H9 (cell line): ENCODE measurements at regions not wholly inside any gene's neighbourhood (a gene's known extent, or its start where the extent isn't known, plus 50 kb on each side); places are given as distances from the start of the nearest gene placed in this dataset.

Experiments used
- DNase-seq: peaks from one replicate; pipeline ENCODE4 v3.0.0-alpha.2; 2017
- H2AFZ ChIP-seq: one replicate; pipeline ENCODE4 v1.6.1; 2013; ENCODE audit warnings: mild to moderate bottlenecking, low read length, control low read depth, moderate library complexity
- H2AK5ac ChIP-seq: 2 replicates; pipeline ENCODE4 v1.6.1; 2013; ENCODE audit warnings: low read length, control low read depth, mixed read lengths; ENCODE audit not compliant: insufficient read length
- H2BK120ac ChIP-seq: one replicate; pipeline ENCODE4 v1.6.1; 2013; ENCODE audit warnings: low read depth, mild to moderate bottlenecking, low read length, control low read depth, inconsistent platforms; ENCODE audit not compliant: poor library complexity, severe bottlenecking
- H2BK12ac ChIP-seq: 2 replicates; pipeline ENCODE4 v1.6.1; 2013; ENCODE audit warnings: low read length, control low read depth, mixed read lengths, low read depth; ENCODE audit not compliant: insufficient read length
- H2BK15ac ChIP-seq: 2 replicates; pipeline ENCODE4 v1.6.1; 2013; ENCODE audit warnings: low read depth, low read length, control low read depth
- H2BK20ac ChIP-seq: one replicate; pipeline ENCODE4 v1.6.1; 2013; ENCODE audit warnings: low read depth, mild to moderate bottlenecking, low read length, control low read depth, inconsistent platforms; ENCODE audit not compliant: poor library complexity, severe bottlenecking
- H2BK5ac ChIP-seq: 2 replicates; pipeline ENCODE4 v1.6.1; 2013; ENCODE audit warnings: low read length, control low read depth, mixed read lengths; ENCODE audit not compliant: insufficient read length
- H3K14ac ChIP-seq: 2 replicates; pipeline ENCODE4 v1.6.1; 2013; ENCODE audit warnings: low read length, control low read depth; ENCODE audit not compliant: insufficient read depth
- H3K18ac ChIP-seq: 2 replicates; pipeline ENCODE4 v1.6.1; 2013; ENCODE audit warnings: low read depth, mild to moderate bottlenecking, mixed read lengths, low read length, control low read depth; ENCODE audit not compliant: insufficient read length
- H3K23ac ChIP-seq: 2 replicates; pipeline ENCODE4 v1.6.1; 2013; ENCODE audit warnings: low read length, control low read depth, mixed read lengths, low read depth; ENCODE audit not compliant: insufficient read length
- H3K23me2 ChIP-seq: 2 replicates; pipeline ENCODE4 v1.6.1; 2013; ENCODE audit warnings: low read depth, mild to moderate bottlenecking, mixed read lengths, low read length, control low read depth; ENCODE audit not compliant: insufficient read length, poor library complexity, severe bottlenecking
- H3K27ac ChIP-seq: 2 replicates; pipeline ENCODE4 v1.5.1; 2013; ENCODE audit warnings: low read length, control low read depth, mixed read lengths, low read depth; ENCODE audit not compliant: insufficient read length
- H3K27me3 ChIP-seq: 2 replicates; pipeline ENCODE4 v1.6.1; 2013; ENCODE audit warnings: low read length, control low read depth, inconsistent platforms; ENCODE audit not compliant: insufficient read depth
- H3K4ac ChIP-seq: 2 replicates; pipeline ENCODE4 v1.6.1; 2013; ENCODE audit warnings: low read depth, mild to moderate bottlenecking, control low read depth, inconsistent platforms, low read length, moderate library complexity
- H3K4me1 ChIP-seq: 2 replicates; pipeline ENCODE4 v1.6.1; 2013; ENCODE audit warnings: low read length, control low read depth, inconsistent platforms; ENCODE audit not compliant: insufficient read depth
- H3K4me2 ChIP-seq: 2 replicates; pipeline ENCODE4 v1.6.1; 2013; ENCODE audit warnings: low read length, control low read depth, mixed read lengths; ENCODE audit not compliant: insufficient read length, insufficient read depth
- H3K56ac ChIP-seq: 2 replicates; pipeline ENCODE4 v1.6.1; 2013; ENCODE audit warnings: low read depth, mild to moderate bottlenecking, mixed read lengths, low read length, control low read depth; ENCODE audit not compliant: insufficient read length
- H3K79me1 ChIP-seq: 2 replicates; pipeline ENCODE4 v1.6.1; 2013; ENCODE audit warnings: low read depth, mild to moderate bottlenecking, moderate library complexity, low read length, control low read depth, inconsistent platforms; ENCODE audit not compliant: insufficient read depth, poor library complexity, severe bottlenecking
- H3K79me2 ChIP-seq: 2 replicates; pipeline ENCODE4 v1.6.1; 2013; ENCODE audit warnings: low read length, control low read depth, inconsistent platforms; ENCODE audit not compliant: insufficient read depth
- H3K9ac ChIP-seq: 2 replicates; pipeline ENCODE4 v1.6.1; 2013; ENCODE audit warnings: low read length, control low read depth, mixed read lengths; ENCODE audit not compliant: insufficient read length; ENCODE audit errors: extremely low read depth
- H3K9me3 ChIP-seq: one replicate; pipeline ENCODE4 v1.6.1; 2013; ENCODE audit warnings: low read depth, low read length, inconsistent platforms; ENCODE audit not compliant: control insufficient read depth
- H3T11ph ChIP-seq: one replicate; pipeline ENCODE4 v1.6.1; 2013; ENCODE audit warnings: mild to moderate bottlenecking, low read length, control low read depth, inconsistent platforms
- H4K20me1 ChIP-seq: one replicate; pipeline ENCODE4 v1.6.1; 2013; ENCODE audit not compliant: control insufficient read depth, insufficient read length, insufficient read depth
- H4K5ac ChIP-seq: 2 replicates; pipeline ENCODE4 v1.6.1; 2013; ENCODE audit warnings: low read depth, mild to moderate bottlenecking, mixed read lengths, low read length, control low read depth; ENCODE audit not compliant: insufficient read length
- H4K8ac ChIP-seq: replicated peaks from 2 replicates; pipeline ENCODE4 v1.6.1; 2013; ENCODE audit warnings: low read length, control low read depth, mixed read lengths, low read depth; ENCODE audit not compliant: insufficient read length
- H4K91ac ChIP-seq: 2 replicates; pipeline ENCODE4 v1.6.1; 2013; ENCODE audit warnings: low read depth, mild to moderate bottlenecking, moderate library complexity, mixed read lengths, low read length, control low read depth; ENCODE audit not compliant: insufficient read length
- H3K27ac Mint-ChIP-seq, 3 experiments: 2 replicates in 2 of 3; 3 replicates in 1 of 3; pipeline ENCODE4 v1.8.0; 2020 to 2021; ENCODE audit warnings: mixed read lengths in 3 of 3, mild to moderate bottlenecking in 1 of 3, moderate library complexity in 1 of 3
- H3K27me3 Mint-ChIP-seq: 2 replicates; pipeline ENCODE4 v1.8.0; 2021; ENCODE audit warnings: low read depth, mild to moderate bottlenecking, moderate library complexity, mixed read lengths
- H3K36me3 Mint-ChIP-seq, 3 experiments: 2 replicates in 2 of 3; 3 replicates in 1 of 3; pipeline ENCODE4 v1.8.0; 2020 to 2021; ENCODE audit warnings: low read depth in 3 of 3, mixed read lengths in 3 of 3; ENCODE audit not compliant: insufficient read depth in 1 of 3
- H3K4me1 Mint-ChIP-seq, 2 experiments: 2 replicates each; pipeline ENCODE4 v1.8.0; 2020; ENCODE audit warnings: mixed read lengths in 2 of 2
- H3K4me3 Mint-ChIP-seq, 2 experiments: 2 replicates in 1 of 2; 3 replicates in 1 of 2; pipeline ENCODE4 v1.8.0; 2020 to 2021; ENCODE audit warnings: mild to moderate bottlenecking in 2 of 2, mixed read lengths in 2 of 2, moderate library complexity in 1 of 2
- H3K9me3 Mint-ChIP-seq, 2 experiments: 2 replicates in 1 of 2; 3 replicates in 1 of 2; pipeline ENCODE4 v1.8.0; 2020; ENCODE audit warnings: mild to moderate bottlenecking in 2 of 2, mixed read lengths in 2 of 2, moderate library complexity in 1 of 2
- CTCF ChIP-seq: fragments of 200-600 bp; sonication (generic); conservative IDR thresholded peaks from 3 replicates; pipeline ENCODE4 v1.8.0; 2021; ENCODE audit warnings: antibody characterized with exemption, mild to moderate bottlenecking
- WGBS: extraction: QIAGEN DNeasy Blood & Tissue Kit; methylation state at CpG from one replicate; pipeline ENCODE4 v1.1.7; 2013; ENCODE audit warnings: missing lambda C conversion rate, low lambda C conversion rate, mixed read lengths; ENCODE audit not compliant: insufficient read length; ENCODE audit errors: extremely low coverage; 5-methylcytosine and 5-hydroxymethylcytosine counted together

- Histone ChIP-seq H3T11ph (no peak overlapping the region), H3K9me3 (no peaks in the 10 kb centered on the region), H3K79me1 (no peaks in the 10 kb centered on the region), H4K20me1 (peaks cover 2% of the 10 kb centered on the region), H2AK5ac (no peak overlapping the region), H3K23me2 (no peaks in the 10 kb centered on the region), H2BK12ac (no peak overlapping the region), H3K79me2 (no peaks in the 10 kb centered on the region), H3K56ac (no peak overlapping the region), H3K4me2 (no peak overlapping the region), H3K9ac (no peak overlapping the region), H2BK20ac (no peak overlapping the region), H3K23ac (no peak overlapping the region), H2BK15ac (no peak overlapping the region), H4K5ac (no peak overlapping the region), H4K8ac (no peak overlapping the region), H3K4ac (no peak overlapping the region), H2BK120ac (no peak overlapping the region), H4K91ac (no peak overlapping the region), H3K14ac (no peak overlapping the region), H3K27me3 (no peaks in the 10 kb centered on the region), H3K18ac (no peak overlapping the region), H2AFZ (no peak overlapping the region), H2BK5ac (no peak overlapping the region), H3K27ac (no peak overlapping the region), H3K4me1 (peaks cover 12% of the 10 kb centered on the region; the same call in 1 of the 2 replicates)
- peaks cover 0 to 3% of the 10 kb centered on the region in 2 experiments; a peak in 1 of 5 replicates for H3K9me3 Mint-ChIP-seq
- peaks cover 48 to 55% of the 10 kb centered on the region in 2 experiments for H3K4me1 Mint-ChIP-seq
- peaks cover 0 to 4% (median 0%) of the 10 kb centered on the region in 3 experiments; a peak in 1 of 7 replicates for H3K36me3 Mint-ChIP-seq
- H3K27ac Mint-ChIP-seq: no peak overlapping the region
- DNase-seq: no peak
- no CpG with 5 or more reads among the region's 3 CpGs for WGBS
- no peak for TF ChIP-seq CTCF
- peaks cover 15% of the 10 kb centered on the region for H3K27me3 Mint-ChIP-seq
- no peak overlapping the region for H3K4me3 Mint-ChIP-seq
Measured at GRCh38 chr9:81815781-81816180, 112.4 kb upstream of the SPATA31D4 start.
